ENCODE measurements at regions not wholly inside any gene's neighbourhood (a gene's known extent, or its start where the extent isn't known, plus 50 kb on each side); places are given as distances from the start of the nearest gene placed in this dataset.
"Not testable (repeated sequence)": the region's sequence is repeated elsewhere in the genome, so short reads cannot be mapped to it uniquely, and the experiment has no call there.

GRCh38 chr20:47443060-47443459, 58.6 kb upstream of the NCOA3 start:
- not testable (repeated sequence) for H3K9ac ChIP-seq (ENCODE audit: low read length in 2 of 2); H3K4me3 ChIP-seq (ENCODE audit: low read length in 2 of 2); H3K27me3 ChIP-seq (ENCODE audit: control insufficient read depth in 1 of 2, insufficient read depth in 2 of 2, low read length in 2 of 2); H3K9me3 ChIP-seq (ENCODE audit: control insufficient read depth in 2 of 2, low read length in 2 of 2); H3K27ac ChIP-seq (ENCODE audit: low read length); H3K36me3 ChIP-seq (ENCODE audit: control insufficient read depth in 2 of 2, insufficient read depth in 2 of 2, low read length in 2 of 2); H3K4me1 ChIP-seq (ENCODE audit: control insufficient read depth, insufficient read depth, low read length)

- Histone ChIP-seq H3K4me1 (ENCODE audit: control insufficient read depth, insufficient read depth, low read length) (no peaks in the 10 kb centered on the region), H3K27ac (ENCODE audit: low read length) (no peak overlapping the region), H3K9me3 (ENCODE audit: control insufficient read depth in 2 of 2, low read length in 2 of 2) (no peaks in the 10 kb centered on the region), H3K4me3 (ENCODE audit: low read length in 2 of 2) (no peak overlapping the region), H3K9ac (ENCODE audit: low read length in 2 of 2) (no peak overlapping the region), H3K36me3 (ENCODE audit: control insufficient read depth in 2 of 2, insufficient read depth in 2 of 2, low read length in 2 of 2) (no peaks in the 10 kb centered on the region), H3K27me3 (ENCODE audit: control insufficient read depth in 1 of 2, insufficient read depth in 2 of 2, low read length in 2 of 2) (no peaks in the 10 kb centered on the region)
These were observed 57.1 kb upstream of the NCOA3 start for GRCh38 chr20:47444584-47444983.

GRCh38 chr20:47445291-47445690, 56.4 kb upstream of the NCOA3 start:
- Histone ChIP-seq H3K4me3 (ENCODE audit: low read length in 2 of 2) (no peak overlapping the region), H3K27ac (ENCODE audit: low read length) (no peak overlapping the region), H3K36me3 (ENCODE audit: control insufficient read depth in 2 of 2, insufficient read depth in 2 of 2, low read length in 2 of 2) (no peaks in the 10 kb centered on the region), H3K9me3 (ENCODE audit: control insufficient read depth in 2 of 2, low read length in 2 of 2) (no peaks in the 10 kb centered on the region), H3K4me1 (ENCODE audit: control insufficient read depth, insufficient read depth, low read length) (no peaks in the 10 kb centered on the region), H3K27me3 (ENCODE audit: control insufficient read depth in 1 of 2, insufficient read depth in 2 of 2, low read length in 2 of 2) (no peaks in the 10 kb centered on the region), H3K9ac (ENCODE audit: low read length in 2 of 2) (no peak overlapping the region)

GRCh38 chr20:47447350-47448296, 54.1 kb upstream of the NCOA3 start:
- not testable (repeated sequence) for H3K4me3 ChIP-seq (ENCODE audit: low read length in 2 of 2); H3K9ac ChIP-seq (ENCODE audit: low read length in 2 of 2); H3K27me3 ChIP-seq (ENCODE audit: control insufficient read depth in 1 of 2, insufficient read depth in 2 of 2, low read length in 2 of 2); H3K4me1 ChIP-seq (ENCODE audit: control insufficient read depth, insufficient read depth, low read length); H3K36me3 ChIP-seq (ENCODE audit: control insufficient read depth in 2 of 2, insufficient read depth in 2 of 2, low read length in 2 of 2); H3K27ac ChIP-seq (ENCODE audit: low read length); H3K9me3 ChIP-seq (ENCODE audit: control insufficient read depth in 2 of 2, low read length in 2 of 2)

GRCh38 chr20:47448429-47448828, 53.3 kb upstream of the NCOA3 start:
- no peak overlapping the region for H3K4me3 ChIP-seq (ENCODE audit: low read length in 2 of 2)
- H3K4me1 ChIP-seq (ENCODE audit: control insufficient read depth, insufficient read depth, low read length), result no peaks in the 10 kb centered on the region
- H3K27ac ChIP-seq (ENCODE audit: low read length), result no peak overlapping the region
- no peaks in the 10 kb centered on the region for H3K27me3 ChIP-seq (ENCODE audit: control insufficient read depth in 1 of 2, insufficient read depth in 2 of 2, low read length in 2 of 2)
- no peaks in the 10 kb centered on the region for H3K36me3 ChIP-seq (ENCODE audit: control insufficient read depth in 2 of 2, insufficient read depth in 2 of 2, low read length in 2 of 2)
- H3K9me3 ChIP-seq (ENCODE audit: control insufficient read depth in 2 of 2, low read length in 2 of 2), result no peaks in the 10 kb centered on the region
- H3K9ac ChIP-seq (ENCODE audit: low read length in 2 of 2), result no peak overlapping the region

GRCh38 chr20:47451602-47451904, 50.1 kb upstream of the NCOA3 start:
- Histone ChIP-seq H3K9me3 (ENCODE audit: control insufficient read depth in 2 of 2, low read length in 2 of 2) (no peaks in the 10 kb centered on the region), H3K27ac (ENCODE audit: low read length) (no peak overlapping the region), H3K36me3 (ENCODE audit: control insufficient read depth in 2 of 2, insufficient read depth in 2 of 2, low read length in 2 of 2) (no peaks in the 10 kb centered on the region), H3K9ac (ENCODE audit: low read length in 2 of 2) (no peak overlapping the region), H3K4me1 (ENCODE audit: control insufficient read depth, insufficient read depth, low read length) (no peaks in the 10 kb centered on the region), H3K27me3 (ENCODE audit: control insufficient read depth in 1 of 2, insufficient read depth in 2 of 2, low read length in 2 of 2) (no peaks in the 10 kb centered on the region), H3K4me3 (ENCODE audit: low read length in 2 of 2) (no peak overlapping the region)
